Stimulated activated naive CD4-positive, alpha-beta T cell (primary cell): ENCODE measurements at regions not wholly inside any gene's neighbourhood (a gene's known extent, or its start where the extent isn't known, plus 50 kb on each side); places are given as distances from the start of the nearest gene placed in this dataset.
"Not testable (repeated sequence)": the region's sequence is repeated elsewhere in the genome, so short reads cannot be mapped to it uniquely, and the experiment has no call there.

Source experiments
- DNase-seq, 6 experiments: peaks; one replicate each; lab custom pipeline; 2025; lab: John Stamatoyannopoulos, UW

GRCh38 chr17:72556944-72557826 is 436.4 kb downstream of the SOX9 start:
- DNase-seq = peak in 5 of 6 experiments; percentile 10 to 50 (median 21)

DNA sequence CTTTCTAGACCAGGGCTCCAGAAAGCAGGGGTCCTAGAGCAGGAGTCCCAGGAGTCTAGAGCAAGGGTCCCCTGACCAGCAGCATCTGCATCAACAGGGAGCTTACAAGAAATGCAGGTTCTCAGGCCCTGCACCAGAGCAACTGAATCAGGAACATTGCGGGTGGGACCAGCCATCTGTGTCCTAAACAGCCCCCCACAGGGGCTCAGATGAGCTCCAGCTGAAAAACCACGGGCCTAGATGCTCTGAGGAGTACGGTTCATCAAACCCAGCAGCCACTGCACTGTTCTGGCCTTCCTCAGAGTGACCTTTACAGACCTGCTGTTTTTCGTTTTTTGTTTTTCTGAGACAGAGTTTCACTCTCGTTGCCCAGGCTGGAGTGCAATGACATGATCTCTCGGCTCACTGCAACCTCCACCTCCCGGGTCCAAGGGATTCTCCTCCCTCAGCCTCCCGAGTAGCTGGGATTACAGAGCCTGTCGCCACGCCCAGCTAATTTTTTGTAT is 438.2 kb downstream of the SOX9 start:
- no peak for DNase-seq

GRCh38 chr17:72560303-72561247 is 439.8 kb downstream of the SOX9 start:
- peak in 5 of 6 experiments; percentile 3 to 67 (median 23) for DNase-seq

GRCh38 chr17:72561266-72561665 is 440.4 kb downstream of the SOX9 start:
- no peak for DNase-seq

- DNase-seq = no peak
Measured at GRCh38 chr17:72561680-72562079, 440.9 kb downstream of the SOX9 start.

DNA sequence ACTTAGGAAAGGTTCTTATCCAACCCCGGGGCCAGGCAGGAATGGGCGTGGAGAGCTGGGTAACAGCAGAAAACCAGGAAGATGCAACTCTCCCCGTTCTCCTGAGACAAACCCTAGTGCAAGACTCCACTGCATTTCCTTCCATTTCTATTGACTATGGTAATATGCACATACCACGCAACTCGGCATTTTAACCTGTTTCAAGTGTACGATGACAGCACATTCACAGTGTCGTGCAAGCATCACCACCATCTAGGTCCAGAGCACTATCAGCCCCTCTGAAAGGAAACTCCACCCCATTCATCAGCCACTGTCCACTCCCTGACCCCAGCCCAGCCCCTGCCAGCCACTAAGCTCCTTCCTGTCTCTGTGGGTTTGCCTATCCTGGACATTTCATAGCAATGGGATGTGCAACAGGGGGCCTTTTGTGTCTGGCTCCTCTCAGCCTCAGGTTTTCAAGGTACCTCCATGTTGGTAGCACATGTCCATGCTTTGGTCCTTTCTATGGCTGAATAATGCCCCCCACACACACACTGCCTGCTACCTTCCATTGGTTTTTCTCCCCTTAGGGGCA is 441.9 kb downstream of the SOX9 start:
- DNase-seq = no peak

- DNase-seq = no peak
Measured at GRCh38 chr17:72563952-72564351, 443.1 kb downstream of the SOX9 start.

- DNase-seq = no peak
Measured at GRCh38 chr17:72565006-72565405, 444.2 kb downstream of the SOX9 start.

DNA sequence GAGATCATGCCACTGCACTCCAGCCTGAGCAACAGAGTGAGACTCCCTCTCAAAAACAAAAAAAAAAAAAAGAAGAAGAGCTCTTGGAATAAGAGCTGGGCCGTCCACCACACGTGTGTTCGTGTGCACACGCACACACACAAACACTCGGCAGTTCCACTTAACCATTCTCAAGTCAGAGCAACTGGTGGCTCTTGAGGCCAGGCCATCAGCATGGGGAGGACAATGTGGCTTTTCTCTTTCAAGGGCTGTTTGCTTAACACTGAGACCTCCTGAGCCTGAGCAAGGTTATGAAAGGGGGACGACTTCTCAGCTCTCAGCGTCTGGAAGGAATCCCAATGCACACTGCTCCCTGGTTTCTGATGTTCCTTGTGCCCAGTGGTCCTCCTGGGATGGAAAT is 444.9 kb downstream of the SOX9 start:
- no peak for DNase-seq

DNA sequence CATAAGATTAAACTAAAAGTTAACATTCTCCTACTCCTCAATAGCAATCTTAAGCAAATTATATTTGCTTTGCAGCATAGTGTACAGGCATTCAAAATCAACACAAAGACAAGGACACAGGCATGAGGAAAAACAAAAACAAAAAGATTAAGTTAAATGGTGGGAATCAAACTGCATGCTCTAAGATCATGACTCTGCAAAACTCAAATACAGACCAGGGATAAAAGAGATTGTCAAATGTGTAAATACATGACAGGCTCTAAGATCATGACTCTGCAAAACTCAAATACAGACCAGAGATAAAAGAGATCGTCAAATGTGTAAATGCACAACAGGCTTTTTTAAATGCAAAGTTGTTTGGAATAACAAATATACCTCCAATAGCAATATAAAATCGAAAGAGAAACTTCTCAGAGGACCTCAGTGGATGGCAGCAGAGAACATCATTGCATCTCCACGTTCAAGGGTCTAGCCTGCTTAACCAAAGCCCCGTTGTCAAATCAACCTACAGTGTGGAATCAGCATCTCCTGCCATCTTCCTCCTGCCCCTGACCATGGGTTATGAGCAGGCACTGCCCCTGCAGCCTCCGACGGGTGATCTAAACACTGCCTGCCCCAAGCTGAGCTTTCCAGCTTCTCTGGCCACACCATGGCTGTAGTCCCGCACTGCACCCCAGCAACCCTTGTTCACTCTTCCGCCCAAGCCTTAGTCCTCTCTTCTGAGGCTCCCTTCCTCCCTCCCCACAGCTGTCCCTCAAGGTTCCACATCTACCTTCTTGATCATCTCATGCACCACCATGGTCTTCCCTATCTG is 446.1 kb downstream of the SOX9 start:
- no peak for DNase-seq

DNA sequence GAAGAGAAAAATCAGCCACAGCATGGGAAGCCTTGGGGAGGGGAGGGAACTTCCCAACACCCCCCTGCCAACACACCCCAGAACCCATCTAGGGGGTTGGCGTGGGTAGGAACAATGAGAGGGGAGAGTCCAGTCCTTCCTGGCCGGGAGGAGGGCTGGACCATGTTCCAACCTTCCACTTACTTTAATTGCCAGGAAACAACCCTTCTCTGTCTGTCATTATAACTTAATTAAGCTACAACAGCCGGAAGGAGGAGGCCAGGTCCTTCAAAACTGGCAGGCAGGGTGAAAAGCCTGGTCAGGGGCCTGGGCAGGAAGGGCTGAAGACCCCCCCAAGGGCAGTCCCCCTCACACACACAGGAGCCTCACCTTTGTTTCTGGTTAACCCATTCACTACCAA is 447.0 kb downstream of the SOX9 start:
- DNase-seq = no peak

GRCh38 chr17:72569148-72569946 is 448.5 kb downstream of the SOX9 start:
- DNase-seq = no peak

- DNase-seq = no peak
Measured at GRCh38 chr17:72571813-72572396, 451.1 kb downstream of the SOX9 start.

GRCh38 chr17:72572604-72573491 is 452.0 kb downstream of the SOX9 start:
- no peak for DNase-seq

GRCh38 chr17:72573492-72573801 is 452.6 kb downstream of the SOX9 start:
- not testable (repeated sequence) for DNase-seq

DNA sequence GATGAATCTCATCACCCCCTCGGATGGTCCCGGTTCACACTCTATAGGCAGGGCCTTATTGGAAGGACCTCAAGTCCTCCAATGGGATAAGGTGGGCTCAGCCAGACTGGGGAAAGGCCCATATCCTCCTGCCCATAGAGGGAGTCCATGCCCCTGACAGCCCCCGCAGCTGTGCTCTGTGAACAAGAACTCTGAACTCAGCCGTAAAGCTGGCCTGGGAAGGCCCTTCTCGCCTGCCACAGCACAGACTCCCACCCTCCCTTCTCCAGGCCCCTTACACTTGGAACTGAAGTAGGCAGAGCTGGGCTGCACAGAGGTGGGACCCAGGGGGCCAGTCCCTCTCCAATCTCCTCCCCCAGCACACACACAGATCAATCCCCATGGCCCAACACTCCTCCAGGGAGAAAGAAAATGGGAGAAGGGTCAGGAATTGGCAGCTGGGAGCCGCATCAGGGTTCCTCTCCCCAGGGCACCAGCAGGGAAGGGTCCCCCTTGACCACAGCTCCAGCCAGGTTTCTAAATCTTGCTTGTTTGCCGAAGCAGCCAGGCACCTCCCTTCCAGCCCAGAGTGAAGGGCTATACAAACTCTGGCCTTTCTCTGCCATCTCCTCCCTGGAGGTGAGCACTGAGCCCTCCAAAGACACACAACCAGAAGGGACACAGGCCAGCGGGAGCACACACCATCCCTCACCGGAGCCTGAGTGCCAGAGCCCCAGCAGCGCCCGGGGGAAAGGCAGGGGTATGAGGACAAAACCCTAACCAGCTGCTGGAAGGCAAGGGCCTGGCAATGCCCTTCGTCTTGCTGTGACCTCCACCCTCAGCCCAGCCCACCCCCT is 454.1 kb downstream of the SOX9 start:
- no peak for DNase-seq

DNA sequence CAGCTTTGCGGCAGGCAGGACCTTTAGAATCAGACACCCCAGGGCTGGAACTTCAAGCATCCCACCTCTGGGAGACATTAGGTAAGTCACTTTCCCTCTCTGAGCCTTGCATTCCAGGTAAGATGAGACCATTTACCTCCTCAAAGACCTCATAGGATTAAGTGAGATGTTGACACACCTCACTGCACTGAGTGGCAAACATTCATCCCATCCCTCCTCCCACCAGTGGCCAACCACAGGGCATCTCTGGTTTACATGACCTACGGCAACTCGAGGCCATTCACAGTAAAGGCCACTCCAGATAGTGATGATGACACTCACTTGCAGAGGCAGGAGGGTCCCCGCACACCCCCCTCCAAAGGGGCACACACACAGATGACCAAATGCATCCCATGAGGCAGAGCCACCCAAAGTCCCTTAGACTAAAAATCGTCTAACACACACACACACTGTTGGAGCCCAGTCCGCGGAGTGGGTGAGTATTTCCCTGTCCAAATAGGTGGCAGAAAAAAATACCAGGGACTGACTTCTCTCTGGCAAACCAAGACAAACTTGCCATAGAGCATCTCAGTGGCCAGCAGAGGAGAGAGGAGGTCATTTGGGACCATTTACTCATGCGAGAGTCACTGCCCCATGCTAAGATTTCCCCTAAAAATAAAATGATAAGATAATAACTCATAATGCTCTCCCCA is 454.9 kb downstream of the SOX9 start:
- no peak for DNase-seq

GRCh38 chr17:72576289-72576759 is 455.5 kb downstream of the SOX9 start:
- no peak for DNase-seq
